Gastroesophageal sphincter (tissue), 3 donors: ENCODE measurements at regions not wholly inside any gene's neighbourhood (a gene's known extent, or its start where the extent isn't known, plus 50 kb on each side); places are given as distances from the start of the nearest gene placed in this dataset.

Experiments
- EP300 ChIP-seq: sonication (generic); formaldehyde crosslinking; IDR thresholded peaks from one replicate; pipeline ENCODE4 v1.6.1; 2017; ENCODE audit warnings: antibody characterized with exemption, mild to moderate bottlenecking
- POLR2A ChIP-seq, 2 donors: fragments of 450-650 bp; IDR thresholded peaks; one replicate each; pipeline ENCODE4 v1.6.1; 2017; ENCODE audit warnings: antibody characterized with exemption in 2 of 2, mild to moderate bottlenecking in 2 of 2, moderate library complexity in 1 of 2
- POLR2AphosphoS5 ChIP-seq: sonication (generic); formaldehyde crosslinking; IDR thresholded peaks from one replicate; pipeline ENCODE4 v1.6.1; 2017; ENCODE audit warnings: antibody characterized with exemption
- TF ChIP-seq, protein P1 (sequence below), 4 experiments: fragments of 200-600 bp in 2 of 4; fragments of 450-650 bp in 2 of 4; sonication (generic) in 1 of 4; IDR thresholded peaks; one replicate each; pipeline ENCODE4 v1.5.1; 2017 to 2019; ENCODE audit warnings: antibody characterized with exemption in 4 of 4, mild to moderate bottlenecking in 2 of 4, moderate library complexity in 2 of 4

DNA sequence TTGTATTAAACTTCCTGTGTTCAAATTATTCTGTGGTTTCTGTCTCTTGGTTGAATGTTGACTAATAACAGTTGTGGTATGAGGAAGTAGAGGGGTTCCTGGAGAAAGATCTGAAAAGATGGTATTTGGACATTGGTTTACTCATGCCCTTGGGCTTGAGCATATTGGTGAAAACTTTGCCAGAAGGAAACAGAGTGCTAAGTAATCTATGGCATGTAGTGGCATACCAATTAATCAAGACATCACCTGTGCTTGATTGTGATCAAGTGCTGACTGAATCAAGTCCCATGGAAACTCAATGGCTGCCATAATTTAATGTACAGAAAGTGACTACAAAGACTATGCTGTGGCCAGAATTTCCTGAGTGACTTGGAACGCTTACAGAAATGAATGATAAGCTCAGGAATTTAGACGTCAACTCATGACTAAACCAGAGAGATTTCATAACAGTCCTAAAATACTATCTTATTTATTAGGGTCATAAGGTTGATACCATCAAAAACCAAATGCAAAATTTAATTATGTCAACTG, 2062.9 kb downstream of the ARAP2 start:
- TF ChIP-seq, protein P1, sequence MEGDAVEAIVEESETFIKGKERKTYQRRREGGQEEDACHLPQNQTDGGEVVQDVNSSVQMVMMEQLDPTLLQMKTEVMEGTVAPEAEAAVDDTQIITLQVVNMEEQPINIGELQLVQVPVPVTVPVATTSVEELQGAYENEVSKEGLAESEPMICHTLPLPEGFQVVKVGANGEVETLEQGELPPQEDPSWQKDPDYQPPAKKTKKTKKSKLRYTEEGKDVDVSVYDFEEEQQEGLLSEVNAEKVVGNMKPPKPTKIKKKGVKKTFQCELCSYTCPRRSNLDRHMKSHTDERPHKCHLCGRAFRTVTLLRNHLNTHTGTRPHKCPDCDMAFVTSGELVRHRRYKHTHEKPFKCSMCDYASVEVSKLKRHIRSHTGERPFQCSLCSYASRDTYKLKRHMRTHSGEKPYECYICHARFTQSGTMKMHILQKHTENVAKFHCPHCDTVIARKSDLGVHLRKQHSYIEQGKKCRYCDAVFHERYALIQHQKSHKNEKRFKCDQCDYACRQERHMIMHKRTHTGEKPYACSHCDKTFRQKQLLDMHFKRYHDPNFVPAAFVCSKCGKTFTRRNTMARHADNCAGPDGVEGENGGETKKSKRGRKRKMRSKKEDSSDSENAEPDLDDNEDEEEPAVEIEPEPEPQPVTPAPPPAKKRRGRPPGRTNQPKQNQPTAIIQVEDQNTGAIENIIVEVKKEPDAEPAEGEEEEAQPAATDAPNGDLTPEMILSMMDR (IDR thresholded peaks at IDR 0.05) = no peak
- TF ChIP-seq POLR2AphosphoS5 (no peak), EP300 (no peak), POLR2A (IDR thresholded peaks at IDR 0.05) (no peak)
